C1 segment of cervical spinal cord (tissue), 14 donors: ENCODE measurements at regions not wholly inside any gene's neighbourhood (a gene's known extent, or its start where the extent isn't known, plus 50 kb on each side); places are given as distances from the start of the nearest gene placed in this dataset.
A peak's percentile ranks its signal among the peaks of the same experiment; 100 is the strongest.
"Not testable (repeated sequence)": the region's sequence is repeated elsewhere in the genome, so short reads cannot be mapped to it uniquely, and the experiment has no call there.

Source experiments
- DNase-seq, 14 donors: peaks; one replicate each; lab custom pipeline; 2025; lab: John Stamatoyannopoulos, UW

- no peak for DNase-seq
Measured at GRCh38 chr22:35475545-35475944, 65.1 kb upstream of the RASD2 start.

GRCh38 chr22:35476341-35476740, 64.3 kb upstream of the RASD2 start:
- no peak for DNase-seq

- DNase-seq = peak in 3 of 14 donors; percentile 12 to 32 (median 15)
Measured at GRCh38 chr22:35477911-35478582, 62.6 kb upstream of the RASD2 start.

DNA sequence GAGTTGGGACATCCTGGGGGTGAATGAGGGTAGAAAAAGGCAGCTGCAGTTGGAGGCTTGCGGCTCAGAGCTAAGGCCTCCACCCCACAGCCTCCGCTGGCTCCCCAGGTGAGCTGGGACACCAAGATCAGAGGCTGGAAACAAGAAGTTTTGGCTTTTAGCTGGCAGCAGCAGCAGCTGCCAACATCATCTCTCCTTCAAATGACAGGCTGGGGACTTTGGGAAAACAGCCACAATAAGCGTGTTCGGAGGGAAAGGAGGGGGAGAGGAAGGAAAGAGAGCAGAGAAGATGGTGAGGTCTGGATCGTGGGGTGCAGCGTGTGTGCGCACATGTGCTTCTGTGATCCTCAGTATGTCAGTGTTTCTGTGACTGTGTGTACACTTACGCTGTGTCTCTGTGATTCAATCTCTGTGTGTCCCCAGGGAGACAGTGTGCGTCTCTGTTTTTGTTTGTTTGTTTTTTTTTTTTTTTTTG, 62.0 kb upstream of the RASD2 start:
- DNase-seq = no peak

- DNase-seq = no peak
Measured at GRCh38 chr22:35479359-35479758, 61.3 kb upstream of the RASD2 start.

DNA sequence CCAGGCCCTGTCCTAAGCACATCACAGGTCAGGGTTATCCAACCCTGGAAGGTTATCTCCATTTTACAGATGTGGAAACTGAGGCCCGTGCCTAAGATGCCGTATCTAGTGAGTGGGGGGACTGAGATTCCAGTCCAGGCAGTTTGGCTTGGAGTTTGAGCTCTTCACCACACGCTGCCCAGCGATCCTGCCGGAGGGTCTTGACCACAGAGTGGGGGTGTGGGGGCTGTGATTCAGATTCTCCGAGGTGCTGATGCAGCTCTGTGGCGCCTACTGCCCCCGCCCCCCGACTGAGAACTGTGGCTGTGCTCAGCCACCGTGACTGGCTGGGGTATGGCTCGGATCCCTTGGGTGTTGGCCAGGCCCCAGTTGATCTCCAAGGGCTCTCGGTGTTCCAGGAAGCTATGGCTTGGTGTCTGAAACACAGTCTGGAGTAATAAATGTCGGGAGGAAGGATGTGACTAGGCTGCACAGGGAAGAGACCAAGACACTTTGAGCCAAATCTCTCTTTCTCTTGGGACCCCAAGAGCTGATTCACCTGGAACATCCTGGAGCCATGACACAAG, 60.6 kb upstream of the RASD2 start:
- DNase-seq = peak in 2 of 14 donors; percentile 6 to 19

DNA sequence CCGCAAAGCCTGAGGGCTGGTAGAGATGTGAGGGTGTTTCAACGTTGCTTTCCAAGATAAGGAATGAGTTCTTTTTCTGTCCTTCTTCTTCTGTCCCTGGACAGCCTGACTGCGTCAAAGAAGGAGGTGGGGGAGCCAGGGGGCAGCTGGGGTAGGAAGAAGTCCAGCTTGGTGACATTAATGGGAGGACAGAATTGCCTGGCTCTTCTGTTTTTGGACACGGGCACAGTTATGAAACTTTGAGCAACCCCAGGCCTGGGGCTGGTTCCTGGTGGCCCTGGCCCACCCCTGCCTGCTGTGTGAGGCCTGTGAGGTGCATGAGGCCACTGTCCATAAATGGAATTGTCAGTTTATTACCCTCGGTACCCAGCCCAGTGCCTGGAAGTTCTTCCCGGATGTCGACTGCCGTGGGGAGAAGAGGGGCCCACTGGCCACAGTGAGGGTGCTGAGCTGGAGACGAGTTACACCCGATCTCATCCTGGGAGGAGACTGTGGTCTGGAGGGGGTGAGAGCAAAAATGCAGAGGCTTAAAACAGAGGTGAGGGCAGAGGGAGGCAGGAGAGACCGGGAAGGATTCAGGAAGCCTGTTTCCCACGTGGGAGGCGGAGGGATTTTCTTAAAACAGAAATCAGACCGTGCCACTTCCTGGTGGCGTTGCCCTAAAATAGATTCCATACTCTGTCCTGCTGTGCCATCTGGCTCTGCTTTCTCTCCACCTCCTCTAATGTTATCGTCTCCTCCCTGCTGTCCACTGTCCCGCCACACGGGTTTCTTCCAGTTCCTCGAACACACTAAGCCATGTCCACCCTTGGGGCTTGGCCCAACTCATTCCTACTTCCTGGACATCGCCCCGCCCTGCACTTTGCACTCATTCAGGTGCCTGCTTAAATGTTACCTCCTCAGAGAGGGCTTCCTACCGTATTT, 59.7 kb upstream of the RASD2 start:
- DNase-seq = peak in 1 of 14 donors; percentile 72

DNA sequence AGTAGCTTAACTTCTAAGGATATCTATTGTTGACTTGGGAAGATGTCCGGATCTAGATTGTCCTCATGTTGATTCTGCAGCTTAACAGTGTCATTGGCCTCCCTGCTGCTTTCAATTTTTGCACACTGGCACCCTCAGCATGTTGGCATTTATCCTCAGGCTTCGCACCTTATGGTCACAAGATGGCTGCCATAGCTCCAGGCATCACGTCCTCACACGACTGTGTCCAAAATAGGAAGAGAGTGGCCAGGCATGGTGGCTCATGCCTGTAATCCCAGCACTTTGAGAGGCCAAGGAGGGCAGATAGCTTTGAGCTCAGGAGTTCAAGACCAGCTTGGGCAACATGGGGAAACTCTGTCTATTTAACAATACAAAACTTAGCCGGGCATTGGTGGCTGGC, 58.3 kb upstream of the RASD2 start:
- no peak for DNase-seq

- DNase-seq = no peak
Measured at GRCh38 chr22:35482974-35483373, 57.7 kb upstream of the RASD2 start.

- DNase-seq = no peak
Measured at GRCh38 chr22:35483730-35484129, 56.9 kb upstream of the RASD2 start.

- no peak for DNase-seq
Measured at GRCh38 chr22:35484651-35485556, 55.7 kb upstream of the RASD2 start.

DNA sequence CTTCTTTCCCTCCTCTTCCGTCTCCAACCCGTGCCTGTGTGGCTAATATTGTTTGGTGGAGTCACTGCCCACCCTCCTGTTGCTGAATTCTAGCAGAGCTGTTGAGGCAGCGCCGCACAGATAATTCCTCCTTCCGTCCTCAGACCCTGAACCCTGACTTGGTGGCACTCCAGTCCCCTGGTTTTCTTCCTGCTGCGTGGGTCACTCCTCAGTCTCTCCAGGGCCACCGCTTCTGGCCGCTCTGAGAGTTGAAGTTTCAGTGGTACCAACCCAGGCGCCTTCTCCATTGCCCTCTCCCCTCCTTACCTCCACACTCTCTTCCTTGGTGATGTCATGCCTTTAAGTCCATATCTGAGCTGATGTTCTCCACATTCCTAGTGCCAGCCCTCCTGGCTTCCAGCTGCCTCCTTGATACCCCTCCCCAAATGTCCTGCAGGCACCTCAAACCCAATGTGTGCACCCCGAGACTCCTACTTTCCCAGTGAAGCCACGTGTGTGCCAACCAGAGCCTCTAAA, 54.5 kb upstream of the RASD2 start:
- no peak for DNase-seq

- DNase-seq = not testable (repeated sequence)
Measured at GRCh38 chr22:35487623-35488022, 53.0 kb upstream of the RASD2 start.

DNA sequence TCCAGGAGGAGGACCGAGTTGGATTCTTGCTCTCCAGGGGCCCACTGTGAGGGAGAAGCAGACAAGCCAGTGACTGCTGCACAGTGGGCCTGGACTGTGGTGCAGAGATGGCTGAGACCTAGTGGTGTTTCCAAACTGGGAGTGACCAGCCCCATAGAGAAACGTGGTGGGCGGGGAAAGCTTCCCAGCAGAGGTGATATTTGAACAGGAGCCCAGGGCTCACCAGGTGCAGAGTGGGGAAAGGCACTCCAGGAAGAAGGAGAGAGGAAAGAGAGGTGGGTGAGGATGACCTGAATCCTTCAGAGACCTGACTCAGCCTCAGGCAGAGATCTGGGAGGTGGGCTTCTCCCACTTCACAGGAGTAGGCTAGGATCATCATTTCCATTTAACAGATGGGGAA, 52.1 kb upstream of the RASD2 start:
- no peak for DNase-seq

DNA sequence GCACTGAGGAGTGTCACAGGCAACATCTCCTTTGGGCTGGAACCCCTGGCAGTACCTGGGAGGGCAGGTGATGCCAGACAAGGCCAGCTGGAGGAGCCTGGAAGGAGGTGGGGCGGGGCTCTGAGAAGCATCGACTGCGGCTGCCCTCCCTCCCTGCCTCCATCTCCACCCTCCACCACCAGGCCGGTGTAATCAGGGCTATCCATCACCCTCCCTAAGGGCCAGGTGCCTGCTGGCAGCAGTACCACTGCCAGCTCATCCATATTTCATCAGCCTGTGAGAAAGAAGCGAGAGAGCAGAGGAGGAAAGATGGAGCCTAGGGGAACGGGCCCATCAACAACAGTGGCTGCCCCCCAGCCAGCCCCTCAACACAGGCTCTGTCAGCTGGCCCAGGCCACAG, 51.4 kb upstream of the RASD2 start:
- no peak for DNase-seq
